OCI-LY1 (cell line): ENCODE measurements at regions not wholly inside any gene's neighbourhood (a gene's known extent, or its start where the extent isn't known, plus 50 kb on each side); places are given as distances from the start of the nearest gene placed in this dataset.

ENCODE experiments used
- H2AFZ ChIP-seq: fragments of 200-600 bp; sonication (generic), shearing (Covaris generic); 2 replicates; pipeline ENCODE4 v1.6.0; 2014; ENCODE audit warnings: antibody characterized with exemption, mild to moderate bottlenecking, low read length
- H3F3A ChIP-seq: fragments of 200-600 bp; sonication (generic), shearing (Covaris generic); 2 replicates; pipeline ENCODE4 v1.6.0; 2014; ENCODE audit warnings: mild to moderate bottlenecking, antibody characterized with exemption, low read length, moderate library complexity; ENCODE audit not compliant: insufficient read depth
- H3K27ac ChIP-seq: fragments of 200-600 bp; sonication (generic); 2 replicates; pipeline ENCODE4 v1.5.1; 2014; ENCODE audit warnings: low read length, mixed run types, mild to moderate bottlenecking, low read depth; ENCODE audit not compliant: poor library complexity, severe bottlenecking
- H3K27me3 ChIP-seq: fragments of 200-600 bp; sonication (generic); 2 replicates; pipeline ENCODE4 v1.6.0; 2014; ENCODE audit warnings: antibody characterized with exemption, mild to moderate bottlenecking, low read length, moderate library complexity; ENCODE audit not compliant: insufficient read depth
- H3K36me3 ChIP-seq: fragments of 200-600 bp; sonication (generic); 2 replicates; pipeline ENCODE4 v1.6.1; 2014; ENCODE audit warnings: mild to moderate bottlenecking, antibody characterized with exemption, low read length, moderate library complexity, mixed read lengths; ENCODE audit not compliant: insufficient read depth
- H3K4me1 ChIP-seq: fragments of 200-600 bp; sonication (generic); 2 replicates; pipeline ENCODE4 v1.5.1; 2014; ENCODE audit warnings: mild to moderate bottlenecking, low read length, moderate library complexity; ENCODE audit not compliant: insufficient read depth, severe bottlenecking
- H3K4me2 ChIP-seq: fragments of 200-600 bp; sonication (generic), shearing (Covaris generic); 2 replicates; pipeline ENCODE4 v1.6.1; 2014; ENCODE audit warnings: low read length
- H3K4me3 ChIP-seq: fragments of 200-600 bp; sonication (generic); 2 replicates; pipeline ENCODE4 v1.5.1; 2014; ENCODE audit warnings: low read length, low read depth, mild to moderate bottlenecking, mixed read lengths; ENCODE audit not compliant: poor library complexity, severe bottlenecking
- H3K79me2 ChIP-seq: fragments of 200-600 bp; shearing (Covaris generic); 2 replicates; pipeline ENCODE4 v1.6.1; 2016; ENCODE audit warnings: mixed run types, low read length, mixed read lengths; ENCODE audit not compliant: insufficient read depth
- H3K9ac ChIP-seq: fragments of 200-600 bp; sonication (generic), shearing (Covaris generic); 2 replicates; pipeline ENCODE4 v1.6.1; 2014; ENCODE audit warnings: mild to moderate bottlenecking, low read length, mixed read lengths
- H3K9me2 ChIP-seq: fragments of 200-600 bp; sonication (generic), shearing (Covaris generic); 2 replicates; pipeline ENCODE4 v1.6.1; 2014; ENCODE audit warnings: low read depth, mild to moderate bottlenecking, low read length, mixed read lengths
- H3K9me3 ChIP-seq: fragments of 200-600 bp; shearing (Covaris generic); 2 replicates; pipeline ENCODE4 v1.6.1; 2014; ENCODE audit warnings: low read length, mixed read lengths
- H4K20me1 ChIP-seq: fragments of 200-600 bp; sonication (generic), shearing (Covaris generic); 2 replicates; pipeline ENCODE4 v1.6.0; 2016; ENCODE audit warnings: mild to moderate bottlenecking, low read length; ENCODE audit not compliant: insufficient read depth
- EZH2 ChIP-seq: fragments of 200-600 bp; sonication (generic), shearing (Covaris generic); IDR thresholded peaks from 2 replicates; pipeline ENCODE4 v1.8.0; 2017; ENCODE audit warnings: borderline replicate concordance, mixed run types, mild to moderate bottlenecking, antibody characterized with exemption, low read length, moderate library complexity, mixed read lengths
- TF ChIP-seq, protein P1 (sequence below): fragments of 200-600 bp; sonication (generic), shearing (Covaris generic); IDR thresholded peaks from 2 replicates; pipeline ENCODE4 v1.5.1; 2017; ENCODE audit warnings: mild to moderate bottlenecking, antibody characterized with exemption, low read length, moderate library complexity, mixed read lengths

DNA sequence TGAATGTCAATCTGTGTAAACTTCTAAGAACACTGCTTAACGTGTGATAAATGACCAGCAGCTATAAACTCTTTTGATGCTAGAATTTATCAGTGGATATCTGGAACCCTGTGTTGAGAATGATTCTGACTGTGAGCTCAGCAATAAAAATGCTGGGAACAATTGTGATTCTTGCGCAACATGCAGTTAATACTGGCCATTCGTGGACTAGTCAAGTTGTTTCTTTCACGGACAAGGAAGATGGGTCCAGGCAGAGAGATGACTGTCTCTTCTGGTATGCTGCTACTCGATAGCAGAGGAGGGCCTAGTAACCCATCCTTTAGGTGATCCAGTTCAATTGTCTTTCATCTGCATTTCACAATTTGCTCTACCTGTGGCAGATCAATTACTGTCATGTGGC, 394.8 kb upstream of the IGFBP3 start:
- H3K9ac ChIP-seq: no peak overlapping the region
- no peaks in the 10 kb centered on the region for H3K4me1 ChIP-seq
- H3K27ac ChIP-seq: no peak overlapping the region
- H4K20me1 ChIP-seq: no peaks in the 10 kb centered on the region
- no peak for TF ChIP-seq EZH2
- TF ChIP-seq, protein P1, sequence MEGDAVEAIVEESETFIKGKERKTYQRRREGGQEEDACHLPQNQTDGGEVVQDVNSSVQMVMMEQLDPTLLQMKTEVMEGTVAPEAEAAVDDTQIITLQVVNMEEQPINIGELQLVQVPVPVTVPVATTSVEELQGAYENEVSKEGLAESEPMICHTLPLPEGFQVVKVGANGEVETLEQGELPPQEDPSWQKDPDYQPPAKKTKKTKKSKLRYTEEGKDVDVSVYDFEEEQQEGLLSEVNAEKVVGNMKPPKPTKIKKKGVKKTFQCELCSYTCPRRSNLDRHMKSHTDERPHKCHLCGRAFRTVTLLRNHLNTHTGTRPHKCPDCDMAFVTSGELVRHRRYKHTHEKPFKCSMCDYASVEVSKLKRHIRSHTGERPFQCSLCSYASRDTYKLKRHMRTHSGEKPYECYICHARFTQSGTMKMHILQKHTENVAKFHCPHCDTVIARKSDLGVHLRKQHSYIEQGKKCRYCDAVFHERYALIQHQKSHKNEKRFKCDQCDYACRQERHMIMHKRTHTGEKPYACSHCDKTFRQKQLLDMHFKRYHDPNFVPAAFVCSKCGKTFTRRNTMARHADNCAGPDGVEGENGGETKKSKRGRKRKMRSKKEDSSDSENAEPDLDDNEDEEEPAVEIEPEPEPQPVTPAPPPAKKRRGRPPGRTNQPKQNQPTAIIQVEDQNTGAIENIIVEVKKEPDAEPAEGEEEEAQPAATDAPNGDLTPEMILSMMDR: no peak
- no peaks in the 10 kb centered on the region for H3K9me2 ChIP-seq
- no peaks in the 10 kb centered on the region for H3K9me3 ChIP-seq
- no peak overlapping the region for H2AFZ ChIP-seq
- no peak overlapping the region for H3K4me3 ChIP-seq
- H3K27me3 ChIP-seq: no peaks in the 10 kb centered on the region
- H3K36me3 ChIP-seq: no peaks in the 10 kb centered on the region
- H3F3A ChIP-seq: no peaks in the 10 kb centered on the region
- no peaks in the 10 kb centered on the region for H3K79me2 ChIP-seq
- no peak overlapping the region for H3K4me2 ChIP-seq

DNA sequence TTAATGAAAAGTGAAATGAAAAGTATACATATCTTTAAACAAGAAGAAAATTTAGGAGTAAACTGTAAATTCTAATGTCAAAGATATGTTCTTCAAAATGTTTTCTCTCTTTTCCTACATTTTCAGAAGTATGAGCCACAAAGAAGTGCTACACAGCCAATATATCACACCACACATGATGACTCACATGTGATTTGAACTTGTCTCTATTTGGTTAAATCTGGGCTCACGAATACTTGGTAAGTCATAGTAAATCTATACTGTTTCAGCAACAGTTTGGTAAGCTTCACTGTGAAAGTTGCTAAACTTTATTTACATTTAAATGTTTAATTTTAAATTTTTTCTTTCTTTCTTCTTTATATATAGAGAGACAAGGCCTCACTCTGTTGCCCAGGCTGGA, 380.6 kb upstream of the IGFBP3 start:
- no peaks in the 10 kb centered on the region for H3K36me3 ChIP-seq
- no peaks in the 10 kb centered on the region for H3K27me3 ChIP-seq
- no peak for TF ChIP-seq EZH2
- TF ChIP-seq, protein P1: no peak
- H3K9ac ChIP-seq: no peak overlapping the region
- H3K4me1 ChIP-seq: no peaks in the 10 kb centered on the region
- H3K27ac ChIP-seq: no peak overlapping the region
- no peaks in the 10 kb centered on the region for H3K9me2 ChIP-seq
- no peaks in the 10 kb centered on the region for H3F3A ChIP-seq
- H2AFZ ChIP-seq: no peak overlapping the region
- peaks cover 4% of the 10 kb centered on the region; the same call in 1 of the 2 replicates for H3K9me3 ChIP-seq
- no peak overlapping the region for H3K4me2 ChIP-seq
- no peak overlapping the region for H3K4me3 ChIP-seq
- no peaks in the 10 kb centered on the region for H3K79me2 ChIP-seq
- H4K20me1 ChIP-seq: no peaks in the 10 kb centered on the region

DNA sequence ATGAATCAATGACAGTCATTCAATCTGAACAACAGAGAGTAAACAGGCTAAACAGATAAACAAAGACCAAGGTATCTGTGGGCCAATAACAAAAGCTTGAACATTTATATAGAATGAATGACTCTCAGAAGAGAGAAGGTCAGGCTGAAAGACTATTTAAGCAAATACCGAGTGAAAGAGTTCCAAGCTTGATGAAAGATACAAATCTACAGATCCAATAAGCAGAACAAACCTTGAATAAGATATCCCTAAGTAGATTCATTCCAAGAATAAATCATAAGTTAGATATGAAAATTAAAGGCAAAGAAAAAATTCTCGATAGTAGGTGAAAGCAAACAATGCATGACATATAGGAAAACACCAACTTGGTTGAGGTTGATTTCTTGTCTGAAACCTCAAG, 376.4 kb upstream of the IGFBP3 start:
- H3F3A ChIP-seq: no peaks in the 10 kb centered on the region
- TF ChIP-seq, protein P1: no peak
- TF ChIP-seq EZH2: no peak
- no peak overlapping the region for H3K4me2 ChIP-seq
- H3K4me3 ChIP-seq: no peak overlapping the region
- H2AFZ ChIP-seq: no peak overlapping the region
- H3K36me3 ChIP-seq: no peaks in the 10 kb centered on the region
- no peak overlapping the region for H3K27ac ChIP-seq
- H3K79me2 ChIP-seq: no peaks in the 10 kb centered on the region
- peaks cover 4% of the 10 kb centered on the region; the same call in 1 of the 2 replicates for H3K9me3 ChIP-seq
- H3K27me3 ChIP-seq: no peaks in the 10 kb centered on the region
- H3K4me1 ChIP-seq: no peaks in the 10 kb centered on the region
- no peaks in the 10 kb centered on the region for H3K9me2 ChIP-seq
- H3K9ac ChIP-seq: no peak overlapping the region
- no peaks in the 10 kb centered on the region for H4K20me1 ChIP-seq
